ENCODE measurements at regions not wholly inside any gene's neighbourhood (a gene's known extent, or its start where the extent isn't known, plus 50 kb on each side); places are given as distances from the start of the nearest gene placed in this dataset.
"Not testable (repeated sequence)": the region's sequence is repeated elsewhere in the genome, so short reads cannot be mapped to it uniquely, and the experiment has no call there.

GRCh38 chr16:63806794-63807506 lies 1314.9 kb downstream of the CDH11 start:
- no peak for DNase-seq (ENCODE audit: low read depth)

- DNase-seq (ENCODE audit: low read depth), result no peak
These were observed 1317.7 kb downstream of the CDH11 start for GRCh38 chr16:63804126-63804525.

- DNase-seq (ENCODE audit: low read depth), result no peak
These were observed 1332.3 kb downstream of the CDH11 start for GRCh38 chr16:63789603-63790002.

GRCh38 chr16:63787014-63787413 lies 1334.8 kb downstream of the CDH11 start:
- DNase-seq (ENCODE audit: low read depth), result no peak

- no peak for DNase-seq (ENCODE audit: low read depth)
These were observed 1336.7 kb downstream of the CDH11 start for GRCh38 chr16:63785170-63785569.

GRCh38 chr16:63776437-63776836 lies 1345.4 kb downstream of the CDH11 start:
- DNase-seq (ENCODE audit: low read depth), result no peak

- DNase-seq (ENCODE audit: low read depth), result no peak
These were observed 1345.8 kb downstream of the CDH11 start for GRCh38 chr16:63776034-63776433.

- DNase-seq (ENCODE audit: low read depth), result no peak
These were observed 1347.6 kb downstream of the CDH11 start for GRCh38 chr16:63774302-63774701.

- DNase-seq (ENCODE audit: low read depth), result no peak
These were observed 1352.7 kb downstream of the CDH11 start for GRCh38 chr16:63769211-63769610.

- not testable (repeated sequence) for DNase-seq (ENCODE audit: low read depth)
These were observed 1361.6 kb downstream of the CDH11 start for GRCh38 chr16:63760246-63760645.

- DNase-seq (ENCODE audit: low read depth), result no peak
These were observed 1369.5 kb downstream of the CDH11 start for GRCh38 chr16:63752347-63752746.

GRCh38 chr16:63749276-63749675 lies 1372.6 kb downstream of the CDH11 start:
- DNase-seq (ENCODE audit: low read depth), result peak; percentile 59

GRCh38 chr16:63745456-63745855 lies 1376.4 kb downstream of the CDH11 start:
- no peak for DNase-seq (ENCODE audit: low read depth)

GRCh38 chr16:63744077-63744874 lies 1377.6 kb downstream of the CDH11 start:
- DNase-seq (ENCODE audit: low read depth), result no peak

GRCh38 chr16:63742150-63742549 lies 1379.7 kb downstream of the CDH11 start:
- no peak for DNase-seq (ENCODE audit: low read depth)

- no peak for DNase-seq (ENCODE audit: low read depth)
These were observed 1384.2 kb downstream of the CDH11 start for GRCh38 chr16:63737633-63738032.

GRCh38 chr16:63735456-63735855 lies 1386.4 kb downstream of the CDH11 start:
- no peak for DNase-seq (ENCODE audit: low read depth)

- DNase-seq (ENCODE audit: low read depth), result no peak
These were observed 1401.0 kb downstream of the CDH11 start for GRCh38 chr16:63720848-63721247.

- DNase-seq (ENCODE audit: low read depth), result no peak
These were observed 1401.9 kb downstream of the CDH11 start for GRCh38 chr16:63719926-63720325.

- no peak for DNase-seq (ENCODE audit: low read depth)
These were observed 1404.1 kb downstream of the CDH11 start for GRCh38 chr16:63717806-63718205.

GRCh38 chr16:63714876-63715275 lies 1407.0 kb downstream of the CDH11 start:
- no peak for DNase-seq (ENCODE audit: low read depth)

GRCh38 chr16:63712725-63713124 lies 1409.1 kb downstream of the CDH11 start:
- DNase-seq (ENCODE audit: low read depth), result no peak

GRCh38 chr16:63703612-63704011 lies 1418.3 kb downstream of the CDH11 start:
- no peak for DNase-seq (ENCODE audit: low read depth)

Data from HS-5 (cell line).